Non-pigmented ciliary epithelial cell (primary cell): ENCODE measurements at regions not wholly inside any gene's neighbourhood (a gene's known extent, or its start where the extent isn't known, plus 50 kb on each side); places are given as distances from the start of the nearest gene placed in this dataset.
A peak's percentile ranks its signal among the peaks of the same experiment; 100 is the strongest.

Experiments used
- DNase-seq: peaks from one replicate; pipeline ENCODE4 v3.0.0-alpha.2; 2010; ENCODE audit warnings: low read depth

DNA sequence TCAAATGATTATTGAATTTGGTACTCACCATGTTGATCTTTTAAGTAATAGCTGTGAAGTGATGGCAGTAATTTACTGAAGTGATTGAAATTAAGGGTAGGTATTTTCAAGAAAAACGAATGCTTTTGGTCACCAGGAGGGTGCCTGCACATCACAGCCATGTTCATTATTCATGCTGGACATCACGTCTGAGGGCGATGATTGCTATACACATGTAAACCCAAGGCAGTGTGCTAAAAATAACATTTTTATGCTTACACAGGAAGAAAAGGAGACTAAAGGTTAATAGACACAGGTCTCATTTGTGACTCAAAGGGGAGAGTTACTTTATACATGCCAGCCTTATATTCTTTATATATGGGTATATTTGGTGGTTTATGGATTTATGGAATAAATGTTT, 1146.0 kb downstream of the NLGN4X start:
- DNase-seq, result no peak

DNA sequence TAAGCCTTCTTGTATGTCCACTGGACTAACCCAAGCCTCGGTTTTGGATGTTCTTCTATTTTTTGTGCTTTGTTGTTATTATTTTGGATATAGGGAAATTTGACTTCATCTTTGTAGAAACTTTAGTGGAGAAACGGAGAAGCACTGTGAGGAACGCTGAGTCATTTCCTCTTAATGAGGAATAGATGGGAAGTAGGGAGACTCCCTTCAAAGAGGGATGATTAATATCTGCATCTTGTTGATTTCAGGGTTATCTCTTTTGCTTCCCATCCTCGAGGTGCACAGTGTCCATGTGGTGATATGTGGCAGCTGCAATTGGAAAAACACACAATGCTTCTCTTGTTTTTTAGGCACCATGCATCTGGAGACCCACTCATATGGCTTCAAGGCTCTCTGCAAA, 1147.9 kb downstream of the NLGN4X start:
- no peak for DNase-seq

DNA sequence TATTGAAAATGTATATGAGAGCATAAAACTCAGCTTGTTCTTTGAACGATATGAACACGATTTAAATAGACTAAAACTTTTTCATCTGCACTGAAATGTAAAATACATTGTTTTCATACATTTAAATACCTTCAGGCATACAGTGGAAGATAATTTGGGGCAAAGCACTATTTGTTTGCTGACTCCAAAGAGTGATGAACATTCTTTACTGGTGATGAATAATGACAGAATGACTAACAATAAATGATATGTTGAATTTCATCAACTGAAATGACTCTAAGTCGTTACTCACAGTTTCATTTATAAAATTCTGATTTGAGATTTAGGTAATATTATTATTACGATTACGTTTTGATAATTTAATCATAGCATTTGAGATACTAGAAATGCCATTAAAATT, 1160.1 kb downstream of the NLGN4X start:
- no peak for DNase-seq

DNA sequence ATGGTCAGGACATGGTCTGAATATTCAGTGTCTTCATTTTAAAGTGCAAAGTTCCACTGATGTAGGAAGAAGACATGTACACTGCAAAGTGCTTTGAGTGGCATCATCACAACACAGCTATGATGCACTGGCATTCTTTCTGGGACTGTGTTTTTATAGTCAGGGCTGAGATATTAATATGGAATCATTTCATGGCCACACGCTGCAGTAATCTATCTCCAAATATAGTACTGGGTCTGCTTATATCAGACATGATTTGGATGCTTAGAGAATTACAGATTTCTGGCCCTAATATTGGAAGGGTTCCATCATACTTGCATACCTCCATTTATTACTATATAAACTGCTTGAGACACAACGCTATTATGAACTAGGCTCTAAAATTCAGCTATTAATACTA, 1170.9 kb downstream of the NLGN4X start:
- no peak for DNase-seq

DNA sequence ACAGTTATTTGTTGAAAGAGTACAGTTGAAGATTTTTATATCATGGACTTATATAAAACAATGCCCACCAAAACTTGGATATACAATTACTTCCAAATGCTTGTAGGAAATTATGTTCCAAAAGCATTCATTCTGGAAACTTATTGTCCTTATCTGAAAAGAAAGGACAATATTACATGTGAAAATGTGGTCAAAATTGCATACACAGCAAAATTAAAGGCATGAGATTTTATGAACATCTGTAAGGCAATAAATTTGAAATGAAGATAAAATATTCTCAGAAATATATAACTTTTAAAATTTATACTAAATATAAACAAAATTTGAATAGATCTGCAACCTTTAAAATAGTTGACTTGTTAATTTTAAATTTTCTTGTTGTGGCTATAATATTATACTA, 1173.8 kb downstream of the NLGN4X start:
- no peak for DNase-seq

DNA sequence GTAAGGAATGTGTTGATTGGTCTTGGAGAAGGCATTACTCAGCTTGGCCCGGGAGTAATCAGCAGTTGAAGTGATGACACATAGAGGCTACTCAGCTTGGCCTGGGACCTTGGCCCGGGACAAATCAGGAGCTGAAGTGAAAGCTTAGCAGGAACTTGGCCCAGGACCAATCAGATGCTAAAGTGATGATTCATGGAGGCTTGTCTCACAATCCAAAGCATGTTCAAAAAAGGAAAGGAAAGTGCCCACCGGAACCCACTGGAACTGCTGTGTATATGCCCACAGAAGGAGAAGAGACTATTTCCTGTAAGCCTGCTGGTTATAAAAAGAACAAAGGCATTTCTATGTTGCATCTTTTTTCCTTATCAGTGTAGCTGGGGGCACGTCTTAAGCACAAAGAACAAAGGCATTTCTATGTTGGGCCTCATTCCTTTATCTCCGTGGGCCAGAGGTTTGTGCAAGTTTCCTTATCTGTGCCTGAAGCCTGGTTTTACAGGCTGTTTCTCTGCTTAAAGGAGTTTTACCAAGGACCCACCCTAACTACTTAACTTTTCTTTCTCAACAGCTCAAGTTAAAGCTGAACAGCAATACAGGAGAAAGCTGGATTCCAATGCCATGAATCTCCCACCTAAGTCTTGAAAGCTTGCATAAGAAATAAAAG, 1176.7 kb downstream of the NLGN4X start:
- DNase-seq, result peak; percentile 79

DNA sequence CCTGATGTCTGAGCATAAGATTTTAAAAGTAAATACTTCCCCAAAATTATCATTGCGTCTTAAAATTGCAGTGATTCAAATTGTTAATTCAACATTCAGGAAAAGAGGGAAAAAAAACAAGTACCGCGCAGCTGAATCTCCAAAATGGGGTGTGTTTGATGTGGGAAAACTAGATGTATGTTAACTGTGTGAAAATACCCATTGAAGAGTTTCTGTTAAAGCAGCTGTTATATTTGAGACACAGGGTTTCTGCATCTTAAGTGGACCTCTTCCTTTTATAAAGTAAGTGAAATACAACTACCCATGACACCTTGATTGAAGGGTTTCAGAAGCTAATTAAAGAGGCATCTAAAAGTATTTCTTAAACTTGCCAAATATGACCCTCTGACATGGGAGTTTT, 1186.1 kb downstream of the NLGN4X start:
- DNase-seq, result no peak

DNA sequence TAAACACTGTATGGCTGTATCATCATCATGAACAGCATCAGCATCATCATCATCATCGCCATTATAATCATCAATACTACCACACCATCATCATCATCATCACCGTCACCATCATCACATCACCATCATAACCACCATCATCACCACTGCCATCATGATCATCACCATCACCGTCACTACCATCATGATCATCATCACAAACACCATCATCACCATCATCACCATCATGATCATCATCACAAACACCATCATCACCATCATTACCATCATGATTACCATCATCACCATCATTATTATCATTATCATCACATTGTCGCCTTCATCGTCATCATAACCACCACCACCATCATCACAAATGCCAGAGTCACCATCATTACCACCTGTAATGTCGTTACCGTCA, 1196.9 kb downstream of the NLGN4X start:
- no peak for DNase-seq

DNA sequence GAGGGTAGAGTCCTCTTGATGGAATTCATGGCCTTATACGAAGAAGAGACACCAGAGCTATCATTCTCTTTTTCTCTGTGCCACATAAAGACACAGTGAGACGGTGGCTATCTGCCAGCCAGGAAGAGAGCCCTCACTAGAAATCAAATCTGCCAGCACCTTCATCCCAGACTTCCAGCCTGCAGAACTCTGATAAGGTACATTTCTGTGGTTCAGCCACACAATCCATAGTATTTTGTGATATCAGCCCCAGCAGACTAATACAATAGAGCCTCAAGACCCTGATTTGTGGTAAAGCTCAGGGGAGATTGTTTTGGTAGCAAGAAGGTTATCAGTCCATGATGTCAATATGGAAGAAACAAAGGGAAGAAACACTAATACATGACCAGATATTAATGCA, 1213.2 kb downstream of the NLGN4X start:
- no peak for DNase-seq

DNA sequence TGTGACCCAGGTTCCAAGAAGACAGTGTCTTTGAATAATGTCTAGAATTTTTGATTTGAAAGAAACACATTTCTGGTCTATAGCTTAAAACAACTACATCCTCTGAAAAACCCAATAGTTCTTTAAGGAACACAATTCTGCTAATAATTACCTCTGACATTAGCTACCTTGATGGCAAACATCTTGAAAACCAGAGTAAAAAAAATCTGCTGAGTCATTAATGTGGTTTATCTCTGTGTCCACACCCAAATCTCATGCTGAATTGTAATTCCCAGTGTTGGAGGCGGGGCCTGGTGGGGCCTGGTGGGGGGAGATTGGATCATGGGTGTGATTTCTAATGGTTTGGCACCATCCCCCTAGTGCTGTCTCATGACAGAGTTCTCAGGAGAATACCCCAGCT, 1233.8 kb downstream of the NLGN4X start:
- no peak for DNase-seq

DNA sequence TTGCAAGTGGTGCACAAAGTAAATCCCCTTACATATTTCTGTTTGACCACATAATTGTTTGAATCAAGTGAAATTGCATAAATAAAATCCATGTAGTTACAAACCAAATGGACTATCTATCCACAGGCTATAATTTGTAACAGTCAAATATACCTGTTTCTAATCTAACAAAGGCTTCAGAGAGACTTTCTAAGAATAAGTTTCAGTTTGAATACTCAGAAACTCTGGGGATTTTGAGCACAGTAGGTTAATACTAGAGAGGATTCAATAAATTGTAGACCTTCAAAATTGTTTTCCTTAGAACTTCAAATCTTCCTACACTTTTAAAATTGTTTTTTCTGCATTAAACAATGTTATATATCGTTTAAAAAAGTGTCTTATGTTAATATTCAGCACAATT, 1250.1 kb downstream of the NLGN4X start:
- DNase-seq, result no peak

DNA sequence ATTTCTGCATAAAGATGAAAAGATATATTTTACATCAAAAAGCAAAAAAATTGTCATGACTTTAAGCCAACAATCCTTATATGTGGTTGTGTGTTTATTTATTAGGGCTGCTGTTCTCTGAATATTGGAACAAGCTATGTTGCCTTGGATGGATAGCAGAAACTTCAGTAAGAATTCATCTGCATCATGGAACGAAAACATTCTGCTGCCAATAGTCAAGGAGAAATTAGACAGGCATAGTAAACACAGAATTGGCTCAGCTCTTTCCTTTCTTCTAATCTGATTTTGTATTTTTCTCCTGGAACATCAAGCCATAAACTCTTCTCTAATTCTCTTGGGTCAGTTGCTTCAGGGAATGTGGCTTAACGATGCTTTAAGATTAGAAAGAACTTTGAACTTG, 1257.0 kb downstream of the NLGN4X start:
- no peak for DNase-seq

DNA sequence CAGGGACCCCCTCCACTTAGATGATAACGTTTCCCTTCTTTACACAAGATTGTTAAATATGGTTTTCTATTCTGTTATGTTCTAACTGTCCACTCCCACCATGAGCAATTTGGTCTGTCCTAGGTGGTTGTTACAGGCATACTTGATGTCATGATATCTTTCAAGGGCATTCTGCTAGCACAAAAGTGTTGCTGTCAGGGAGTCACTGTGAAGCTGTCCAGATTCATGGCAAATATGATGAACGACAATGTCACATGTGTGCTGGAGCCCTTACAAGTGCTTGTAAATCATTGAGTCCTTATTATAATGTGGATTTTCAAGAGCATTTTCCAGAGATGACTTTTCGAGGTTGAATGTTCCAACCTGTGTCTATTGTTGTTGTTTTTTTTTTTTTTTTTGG, 1250.7 kb upstream of the PRKX start:
- DNase-seq, result no peak

DNA sequence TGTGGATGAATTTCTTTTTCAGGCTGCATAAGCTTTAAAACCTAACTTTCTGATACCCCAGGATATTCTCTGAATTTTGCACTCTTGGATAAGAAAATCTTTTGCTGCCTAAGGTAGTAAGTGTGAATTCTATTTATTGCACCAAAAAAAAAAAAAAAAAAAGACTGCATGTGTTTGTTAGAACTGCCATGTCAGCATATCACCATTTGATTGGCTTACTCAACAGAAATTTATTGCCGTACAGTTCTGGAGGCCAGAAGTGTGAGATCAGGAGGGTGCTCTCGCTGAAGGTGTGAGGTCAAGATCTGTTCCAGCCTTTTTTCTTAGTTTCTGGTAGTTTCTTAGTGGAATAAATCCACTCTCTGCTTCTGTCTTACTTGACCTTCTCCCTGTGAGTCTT, 1250.0 kb upstream of the PRKX start:
- DNase-seq, result no peak

DNA sequence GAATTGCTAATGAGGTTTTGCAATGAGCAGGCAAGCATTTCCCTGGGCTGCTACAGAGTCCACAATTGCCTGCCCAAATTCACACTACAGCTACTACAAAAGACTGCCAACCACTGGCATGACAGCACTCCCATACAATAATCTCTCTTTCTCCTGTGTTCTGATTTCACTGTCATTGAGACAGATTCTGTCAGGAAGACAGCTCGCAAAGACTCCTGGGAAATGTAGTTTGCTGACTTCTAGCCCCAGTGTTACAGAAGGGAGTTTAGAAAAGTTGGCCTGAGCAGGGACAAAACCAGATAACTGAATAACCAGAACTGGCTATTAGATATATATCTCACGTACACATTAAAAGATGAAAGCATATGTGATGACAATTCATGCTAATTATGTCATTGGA, 1231.3 kb upstream of the PRKX start:
- no peak for DNase-seq

DNA sequence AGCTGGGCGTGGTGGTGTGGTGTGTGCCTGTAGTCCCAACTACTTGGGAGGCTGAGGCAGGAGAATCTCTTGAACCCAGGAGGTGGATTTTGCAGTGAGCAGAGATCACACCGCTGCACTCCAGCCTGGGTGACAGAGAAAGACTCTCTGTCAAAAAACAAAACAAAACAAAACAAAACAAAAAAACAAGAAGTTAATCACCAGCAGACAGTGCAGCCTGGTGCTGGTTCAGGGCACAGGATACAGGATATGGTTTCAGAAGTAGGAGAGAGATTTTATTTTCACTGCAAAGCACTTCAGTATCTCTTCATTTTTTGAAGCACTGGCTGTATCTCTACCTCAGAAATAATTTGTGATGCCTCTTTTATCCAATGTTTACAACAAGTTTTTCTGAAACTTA, 1222.9 kb upstream of the PRKX start:
- DNase-seq, result no peak

DNA sequence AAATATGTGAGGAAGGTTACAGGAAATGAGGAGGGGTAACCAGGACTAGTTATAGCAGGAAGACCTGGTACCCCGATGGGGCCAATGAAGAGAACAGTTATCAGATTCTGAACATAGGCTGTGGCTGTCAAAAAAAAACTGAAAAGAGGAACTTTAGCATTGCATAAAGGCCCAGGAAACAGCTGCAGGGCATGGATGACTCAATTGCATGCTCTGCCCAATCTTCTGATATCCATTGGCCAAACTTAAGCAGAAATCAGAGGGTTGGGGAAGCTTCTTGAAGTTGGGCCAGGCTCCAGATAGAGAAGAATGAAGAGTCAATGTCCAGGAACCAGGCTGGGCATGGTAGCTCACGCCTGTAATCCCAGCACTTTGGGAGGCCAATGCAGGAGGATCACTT, 1222.4 kb upstream of the PRKX start:
- DNase-seq, result no peak

DNA sequence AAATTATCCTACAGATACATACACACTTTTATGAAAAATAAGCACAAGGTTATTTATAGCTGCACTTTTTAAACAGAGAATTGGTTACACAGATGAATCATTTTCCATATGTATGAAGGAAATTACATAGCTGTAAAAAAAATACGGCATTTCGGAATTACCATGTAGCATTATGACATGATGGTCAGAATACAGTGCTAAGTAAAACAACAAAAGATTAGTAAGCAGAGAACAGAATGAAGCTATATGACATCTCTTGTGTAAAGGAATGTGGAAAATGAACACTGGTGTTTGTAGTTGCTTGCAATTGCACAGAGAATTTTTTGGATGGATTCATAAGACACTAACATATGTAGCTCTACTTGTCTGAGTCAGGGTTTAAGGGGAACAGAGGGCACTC, 1222.0 kb upstream of the PRKX start:
- DNase-seq, result no peak

DNA sequence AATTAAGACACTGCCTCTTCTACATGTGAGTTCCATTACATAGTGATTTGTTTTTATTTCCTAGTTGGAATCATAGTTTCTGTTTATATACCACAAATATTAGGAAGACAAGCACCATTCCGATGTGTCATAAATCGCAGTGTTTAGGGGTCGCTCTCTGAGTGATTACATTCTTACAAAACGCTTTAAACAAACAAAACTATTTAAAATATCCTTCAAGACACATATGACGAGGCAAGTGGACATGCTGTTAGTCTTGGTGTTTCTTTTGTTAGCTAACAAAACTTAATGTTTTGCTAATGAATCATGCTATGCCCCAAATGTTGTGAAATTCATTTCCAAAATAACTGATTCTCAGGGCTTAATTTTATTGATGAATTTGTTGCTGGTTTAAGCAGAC, 1219.3 kb upstream of the PRKX start:
- no peak for DNase-seq

DNA sequence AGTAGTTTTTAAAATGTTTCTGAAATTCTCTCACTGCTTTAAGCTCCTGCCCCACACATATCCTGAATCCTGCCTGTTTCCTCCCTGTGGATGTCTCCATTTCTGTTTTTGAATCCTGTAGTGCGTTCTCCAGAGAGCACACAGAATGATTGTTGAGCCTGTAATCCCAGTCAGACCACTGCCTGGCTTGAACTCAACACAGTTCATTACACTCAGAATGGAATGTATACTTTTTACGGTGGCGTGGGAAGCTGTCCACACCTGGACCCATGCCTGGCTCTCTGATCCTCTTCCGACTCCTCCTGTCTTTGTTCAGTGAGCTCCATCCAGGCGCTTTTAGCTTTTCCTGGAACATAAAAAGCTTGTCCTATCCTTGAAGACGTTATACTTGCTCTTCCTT, 1217.0 kb upstream of the PRKX start:
- no peak for DNase-seq

DNA sequence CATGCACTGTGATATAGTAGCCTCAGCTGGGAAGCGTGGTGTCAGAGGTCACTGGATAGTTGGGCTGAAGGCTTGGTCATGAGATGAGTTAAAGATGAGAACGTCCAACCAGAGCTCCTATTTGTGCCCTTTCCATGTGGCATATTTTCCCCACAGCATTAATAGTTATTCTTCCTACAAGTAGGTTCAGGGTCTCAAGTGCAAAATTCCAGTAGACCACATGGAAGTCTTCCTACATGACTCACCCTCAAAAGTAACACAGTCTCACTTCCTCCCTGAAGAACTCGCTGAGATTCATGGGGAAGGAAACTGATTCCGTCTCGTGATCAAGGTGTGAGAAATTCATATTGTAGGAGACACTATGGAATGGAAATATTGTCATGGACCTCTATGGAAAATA, 1212.5 kb upstream of the PRKX start:
- no peak for DNase-seq

DNA sequence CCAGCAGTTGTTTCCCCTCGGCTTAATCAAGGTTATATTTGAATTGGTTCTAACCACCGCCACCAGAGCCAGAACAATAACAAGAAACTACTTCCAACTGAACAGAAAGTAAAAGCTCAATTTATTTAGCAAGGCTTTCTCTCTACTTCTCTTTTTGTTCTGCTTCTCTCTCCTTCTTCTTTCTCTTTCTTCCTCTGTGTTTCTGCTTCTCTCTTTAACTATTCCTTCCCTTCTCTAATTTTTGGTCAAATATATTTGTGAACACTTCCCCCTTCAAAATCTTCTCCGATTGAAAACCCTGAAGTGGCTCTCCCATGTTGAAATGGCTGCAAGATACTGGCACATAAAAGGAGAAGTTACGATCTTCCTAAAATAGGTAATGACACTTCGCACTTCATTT, 1195.9 kb upstream of the PRKX start:
- no peak for DNase-seq

DNA sequence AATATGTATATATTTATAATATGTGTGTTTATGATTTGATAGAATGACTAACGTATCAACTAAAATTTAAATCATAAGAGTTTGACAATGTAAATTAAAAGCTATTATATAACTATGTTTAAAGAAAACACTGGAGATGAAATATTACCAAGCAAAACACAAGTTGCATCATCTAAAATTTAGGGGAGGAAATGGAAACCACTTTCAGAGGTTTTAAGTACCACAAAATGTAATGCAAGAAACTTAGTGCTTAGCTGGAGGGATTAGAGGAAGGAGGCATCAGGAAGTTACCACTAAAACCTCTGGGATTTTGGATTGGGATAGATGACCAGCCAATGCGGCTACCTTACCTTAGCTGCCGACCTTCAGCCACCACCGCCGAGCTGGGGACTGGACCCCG, 1192.1 kb upstream of the PRKX start:
- no peak for DNase-seq

DNA sequence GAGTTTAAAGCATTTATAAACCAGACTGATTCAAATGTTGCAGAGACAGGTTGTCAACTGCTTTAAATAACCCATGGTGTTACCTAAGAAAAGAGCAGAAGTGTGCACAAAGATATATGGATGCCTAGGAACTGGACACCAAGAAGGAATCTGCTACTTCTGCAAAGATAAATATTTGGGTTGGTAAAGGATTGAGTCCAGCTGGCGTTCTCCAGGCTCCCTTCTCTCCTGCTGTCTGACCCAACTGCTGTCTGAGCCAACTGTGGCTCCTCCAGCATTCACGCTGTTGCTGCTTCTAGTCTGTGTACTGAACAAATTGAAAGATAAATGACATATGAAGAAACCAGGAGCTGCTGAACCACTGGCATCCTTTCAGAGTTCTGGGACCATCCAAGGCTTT, 1167.8 kb upstream of the PRKX start:
- DNase-seq, result no peak

DNA sequence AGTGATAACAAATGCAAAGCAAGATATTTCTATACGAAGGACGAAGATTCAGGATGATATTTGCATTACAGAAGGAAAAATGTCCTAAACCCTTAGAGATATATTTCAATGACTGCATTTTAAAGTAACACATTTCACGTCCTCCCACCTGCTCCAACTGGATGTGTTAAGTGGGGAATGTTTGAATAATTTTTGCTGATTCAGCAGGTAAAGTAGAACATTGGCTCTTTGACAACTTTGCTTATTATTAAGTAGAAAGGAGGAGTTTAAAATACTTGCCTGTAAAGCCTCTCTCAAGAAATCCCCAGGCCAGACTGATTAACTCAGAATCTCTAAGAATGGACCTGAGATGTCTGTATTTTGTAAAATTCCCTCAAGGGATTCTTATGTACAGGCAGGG, 1165.2 kb upstream of the PRKX start:
- no peak for DNase-seq
